ENCODE measurements at regions not wholly inside any gene's neighbourhood (a gene's known extent, or its start where the extent isn't known, plus 50 kb on each side); places are given as distances from the start of the nearest gene placed in this dataset.

GRCh38 chr10:107383357-107383756, 218.9 kb upstream of the SORCS1 start:
- no peak for DNase-seq (ENCODE audit: low spot score)

- no peak for DNase-seq (ENCODE audit: low spot score)
Measured at GRCh38 chr10:107379601-107380000, 215.1 kb upstream of the SORCS1 start.

GRCh38 chr10:107371801-107372200, 207.3 kb upstream of the SORCS1 start:
- DNase-seq (ENCODE audit: low spot score), result no peak

- no peak for DNase-seq (ENCODE audit: low spot score)
Measured at GRCh38 chr10:107364872-107365271, 200.4 kb upstream of the SORCS1 start.

- no peak for DNase-seq (ENCODE audit: low spot score)
Measured at GRCh38 chr10:107362306-107362705, 197.8 kb upstream of the SORCS1 start.

GRCh38 chr10:107357033-107357432, 192.5 kb upstream of the SORCS1 start:
- no peak for DNase-seq (ENCODE audit: low spot score)

- DNase-seq (ENCODE audit: low spot score), result no peak
Measured at GRCh38 chr10:107356396-107356795, 191.9 kb upstream of the SORCS1 start.

GRCh38 chr10:107342711-107343110, 178.2 kb upstream of the SORCS1 start:
- DNase-seq (ENCODE audit: low spot score), result no peak

- no peak for DNase-seq (ENCODE audit: low spot score)
Measured at GRCh38 chr10:107341281-107341680, 176.8 kb upstream of the SORCS1 start.

- DNase-seq (ENCODE audit: low spot score), result no peak
Measured at GRCh38 chr10:107340326-107340725, 175.8 kb upstream of the SORCS1 start.

GRCh38 chr10:107336061-107336460, 171.6 kb upstream of the SORCS1 start:
- no peak for DNase-seq (ENCODE audit: low spot score)

GRCh38 chr10:107317592-107317991, 153.1 kb upstream of the SORCS1 start:
- DNase-seq (ENCODE audit: low spot score), result no peak

GRCh38 chr10:107303203-107303602, 138.7 kb upstream of the SORCS1 start:
- DNase-seq (ENCODE audit: low spot score), result no peak

- DNase-seq (ENCODE audit: low spot score), result no peak
Measured at GRCh38 chr10:107299606-107300005, 135.1 kb upstream of the SORCS1 start.

- peak; percentile 13 for DNase-seq (ENCODE audit: low spot score)
Measured at GRCh38 chr10:107284187-107284586, 119.7 kb upstream of the SORCS1 start.

GRCh38 chr10:107280293-107280692, 115.8 kb upstream of the SORCS1 start:
- no peak for DNase-seq (ENCODE audit: low spot score)

GRCh38 chr10:107277591-107277990, 113.1 kb upstream of the SORCS1 start:
- DNase-seq (ENCODE audit: low spot score), result no peak

- DNase-seq (ENCODE audit: low spot score), result no peak
Measured at GRCh38 chr10:107275806-107276205, 111.3 kb upstream of the SORCS1 start.

- no peak for DNase-seq (ENCODE audit: low spot score)
Measured at GRCh38 chr10:107269626-107270025, 105.1 kb upstream of the SORCS1 start.

- DNase-seq (ENCODE audit: low spot score), result no peak
Measured at GRCh38 chr10:107264742-107265141, 100.2 kb upstream of the SORCS1 start.

GRCh38 chr10:107244122-107244521, 79.6 kb upstream of the SORCS1 start:
- DNase-seq (ENCODE audit: low spot score), result no peak

GRCh38 chr10:107238275-107238674, 73.8 kb upstream of the SORCS1 start:
- no peak for DNase-seq (ENCODE audit: low spot score)

GRCh38 chr10:107232013-107232412, 67.5 kb upstream of the SORCS1 start:
- DNase-seq (ENCODE audit: low spot score), result no peak

- no peak for DNase-seq (ENCODE audit: low spot score)
Measured at GRCh38 chr10:107230887-107231286, 66.4 kb upstream of the SORCS1 start.

- DNase-seq (ENCODE audit: low spot score), result no peak
Measured at GRCh38 chr10:107215681-107216080, 51.2 kb upstream of the SORCS1 start.

Data from Ammon's horn (tissue), 1 donor.